ENCODE measurements at regions not wholly inside any gene's neighbourhood (a gene's known extent, or its start where the extent isn't known, plus 50 kb on each side); places are given as distances from the start of the nearest gene placed in this dataset.

DNA sequence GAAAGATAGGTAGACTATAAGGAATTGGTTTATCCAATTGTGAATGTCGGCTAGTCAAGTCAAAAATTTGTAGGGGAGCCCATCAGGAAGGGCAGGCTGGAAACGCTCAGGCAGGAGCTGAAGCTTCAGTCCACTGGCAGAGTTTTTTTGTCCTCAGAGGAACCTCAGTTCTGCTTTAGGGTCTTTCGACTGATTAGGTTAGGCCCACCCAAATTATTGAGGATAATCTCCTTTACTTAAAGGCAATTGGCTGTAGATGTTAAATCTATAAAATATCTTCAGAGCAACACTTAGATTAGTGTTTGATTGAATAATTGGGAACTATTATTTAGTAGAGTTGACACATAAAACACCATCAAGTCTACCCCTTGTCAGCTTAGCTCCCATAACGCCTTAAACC, 105.5 kb upstream of the ARHGAP5 start:
- Histone ChIP-seq H3K27me3 (ENCODE audit: control insufficient read depth, insufficient read depth, low read length) (no peaks in the 10 kb centered on the region), H4K20me1 (ENCODE audit: control insufficient read depth, extremely low read depth, insufficient read depth, low read length) (no peaks in the 10 kb centered on the region), H3K27ac (ENCODE audit: insufficient read depth, low read length) (no peak overlapping the region), H3K4me1 (ENCODE audit: control insufficient read depth, extremely low read depth, insufficient read depth, low read length) (no peaks in the 10 kb centered on the region), H3K36me3 (ENCODE audit: control insufficient read depth, insufficient read depth, low read length) (no peaks in the 10 kb centered on the region), H3K79me2 (ENCODE audit: control insufficient read depth, insufficient read depth, low read length) (no peaks in the 10 kb centered on the region), H3K9ac (ENCODE audit: insufficient read depth, low read length) (no peak overlapping the region), H2AFZ (ENCODE audit: low read length) (no peak overlapping the region), H3K9me3 (ENCODE audit: control insufficient read depth, insufficient read depth, low read depth, low read length) (no peaks in the 10 kb centered on the region), H3K4me2 (ENCODE audit: extremely low read depth, insufficient read depth, low read length) (no peak overlapping the region), H3K4me3 (replicated peaks in 1 of 4; ENCODE audit: control extremely low read depth in 1 of 4, insufficient read depth in 1 of 4, low read depth in 3 of 4, low read length in 4 of 4) (no peak overlapping the region)
- no peak for TF ChIP-seq EZH2 (IDR thresholded peaks at IDR 0.05; ENCODE audit: low read length, missing control alignments)
- TF ChIP-seq, protein P1, sequence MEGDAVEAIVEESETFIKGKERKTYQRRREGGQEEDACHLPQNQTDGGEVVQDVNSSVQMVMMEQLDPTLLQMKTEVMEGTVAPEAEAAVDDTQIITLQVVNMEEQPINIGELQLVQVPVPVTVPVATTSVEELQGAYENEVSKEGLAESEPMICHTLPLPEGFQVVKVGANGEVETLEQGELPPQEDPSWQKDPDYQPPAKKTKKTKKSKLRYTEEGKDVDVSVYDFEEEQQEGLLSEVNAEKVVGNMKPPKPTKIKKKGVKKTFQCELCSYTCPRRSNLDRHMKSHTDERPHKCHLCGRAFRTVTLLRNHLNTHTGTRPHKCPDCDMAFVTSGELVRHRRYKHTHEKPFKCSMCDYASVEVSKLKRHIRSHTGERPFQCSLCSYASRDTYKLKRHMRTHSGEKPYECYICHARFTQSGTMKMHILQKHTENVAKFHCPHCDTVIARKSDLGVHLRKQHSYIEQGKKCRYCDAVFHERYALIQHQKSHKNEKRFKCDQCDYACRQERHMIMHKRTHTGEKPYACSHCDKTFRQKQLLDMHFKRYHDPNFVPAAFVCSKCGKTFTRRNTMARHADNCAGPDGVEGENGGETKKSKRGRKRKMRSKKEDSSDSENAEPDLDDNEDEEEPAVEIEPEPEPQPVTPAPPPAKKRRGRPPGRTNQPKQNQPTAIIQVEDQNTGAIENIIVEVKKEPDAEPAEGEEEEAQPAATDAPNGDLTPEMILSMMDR (conservative IDR thresholded peaks at IDR 0.05 in 1 of 2, IDR thresholded peaks at IDR 0.05 in 1 of 2; ENCODE audit: low read depth in 1 of 2, low read length in 2 of 2): no peak
- DNase-seq (ENCODE audit: low read depth in 2 of 2): no peak

DNA sequence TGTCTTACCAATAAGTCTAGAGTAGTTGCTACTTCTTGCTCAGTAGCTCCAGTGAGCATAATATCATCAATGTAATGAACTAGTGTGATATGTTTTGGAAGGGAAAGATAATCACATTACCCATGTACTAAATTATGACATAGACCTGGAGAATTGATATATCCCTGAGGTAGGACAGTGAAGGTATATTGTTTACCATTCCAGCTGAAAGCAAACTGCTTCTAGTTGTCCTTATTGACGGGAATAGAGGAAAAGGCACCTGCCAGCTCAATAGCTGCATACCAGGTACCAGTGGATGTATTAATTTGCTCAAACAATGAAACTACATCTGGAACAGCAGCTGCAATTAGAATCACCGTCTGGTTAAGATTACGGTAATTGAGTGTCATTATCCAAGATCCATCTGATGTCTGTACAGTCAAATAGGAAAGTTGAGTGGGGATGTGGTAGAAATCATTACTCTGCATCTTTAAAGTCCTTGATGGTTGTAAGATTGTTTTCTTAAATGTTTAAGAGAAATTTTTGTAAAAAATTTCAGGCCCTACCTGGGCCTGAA, 100.0 kb upstream of the ARHGAP5 start:
- no peak overlapping the region for H3K9ac ChIP-seq (ENCODE audit: insufficient read depth, low read length)
- no peak overlapping the region for H3K4me3 ChIP-seq (replicated peaks in 1 of 4; ENCODE audit: control extremely low read depth in 1 of 4, insufficient read depth in 1 of 4, low read depth in 3 of 4, low read length in 4 of 4)
- H3K4me2 ChIP-seq (ENCODE audit: extremely low read depth, insufficient read depth, low read length): no peak overlapping the region
- H3K9me3 ChIP-seq (ENCODE audit: control insufficient read depth, insufficient read depth, low read depth, low read length): no peaks in the 10 kb centered on the region
- no peaks in the 10 kb centered on the region for H3K79me2 ChIP-seq (ENCODE audit: control insufficient read depth, insufficient read depth, low read length)
- no peak for DNase-seq (ENCODE audit: low read depth in 2 of 2)
- H2AFZ ChIP-seq (ENCODE audit: low read length): no peak overlapping the region
- no peaks in the 10 kb centered on the region for H3K27me3 ChIP-seq (ENCODE audit: control insufficient read depth, insufficient read depth, low read length)
- no peaks in the 10 kb centered on the region for H3K4me1 ChIP-seq (ENCODE audit: control insufficient read depth, extremely low read depth, insufficient read depth, low read length)
- TF ChIP-seq, protein P1 (conservative IDR thresholded peaks at IDR 0.05 in 1 of 2, IDR thresholded peaks at IDR 0.05 in 1 of 2; ENCODE audit: low read depth in 1 of 2, low read length in 2 of 2): no peak
- TF ChIP-seq EZH2 (IDR thresholded peaks at IDR 0.05; ENCODE audit: low read length, missing control alignments): no peak
- no peaks in the 10 kb centered on the region for H3K36me3 ChIP-seq (ENCODE audit: control insufficient read depth, insufficient read depth, low read length)
- H4K20me1 ChIP-seq (ENCODE audit: control insufficient read depth, extremely low read depth, insufficient read depth, low read length): no peaks in the 10 kb centered on the region
- H3K27ac ChIP-seq (ENCODE audit: insufficient read depth, low read length): no peak overlapping the region

DNA sequence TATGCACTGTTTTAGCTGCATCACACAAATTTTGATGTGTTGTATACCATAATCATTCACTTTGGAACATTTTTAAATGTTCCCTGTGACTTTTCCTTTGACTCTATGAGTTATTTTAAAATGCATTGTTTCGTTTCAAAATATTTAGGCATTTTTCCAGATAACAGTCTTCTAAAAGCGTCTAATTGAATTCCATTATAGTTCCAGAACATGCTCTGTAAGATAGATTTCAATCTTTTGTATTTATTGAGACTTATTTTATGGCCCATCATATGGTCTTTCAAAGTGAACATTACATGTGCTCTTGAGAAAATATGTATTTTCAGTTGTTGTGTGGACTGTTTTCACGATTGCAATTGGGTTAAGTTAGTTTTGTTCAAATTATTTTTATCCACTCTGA, 98.7 kb upstream of the ARHGAP5 start:
- no peak for DNase-seq (ENCODE audit: low read depth in 2 of 2)
- Histone ChIP-seq H3K79me2 (ENCODE audit: control insufficient read depth, insufficient read depth, low read length) (no peaks in the 10 kb centered on the region), H3K4me2 (ENCODE audit: extremely low read depth, insufficient read depth, low read length) (no peak overlapping the region), H3K4me1 (ENCODE audit: control insufficient read depth, extremely low read depth, insufficient read depth, low read length) (no peaks in the 10 kb centered on the region), H3K4me3 (replicated peaks in 1 of 4; ENCODE audit: control extremely low read depth in 1 of 4, insufficient read depth in 1 of 4, low read depth in 3 of 4, low read length in 4 of 4) (no peak overlapping the region), H3K9ac (ENCODE audit: insufficient read depth, low read length) (no peak overlapping the region), H3K9me3 (ENCODE audit: control insufficient read depth, insufficient read depth, low read depth, low read length) (no peaks in the 10 kb centered on the region), H4K20me1 (ENCODE audit: control insufficient read depth, extremely low read depth, insufficient read depth, low read length) (no peaks in the 10 kb centered on the region), H3K36me3 (ENCODE audit: control insufficient read depth, insufficient read depth, low read length) (no peaks in the 10 kb centered on the region), H3K27ac (ENCODE audit: insufficient read depth, low read length) (no peak overlapping the region), H3K27me3 (ENCODE audit: control insufficient read depth, insufficient read depth, low read length) (no peaks in the 10 kb centered on the region), H2AFZ (ENCODE audit: low read length) (no peak overlapping the region)
- TF ChIP-seq, protein P1 (conservative IDR thresholded peaks at IDR 0.05 in 1 of 2, IDR thresholded peaks at IDR 0.05 in 1 of 2; ENCODE audit: low read depth in 1 of 2, low read length in 2 of 2): no peak
- TF ChIP-seq EZH2 (IDR thresholded peaks at IDR 0.05; ENCODE audit: low read length, missing control alignments): no peak

Data from fibroblast of lung (primary cell).